HG02623 (cell line): ENCODE measurements at regions not wholly inside any gene's neighbourhood (a gene's known extent, or its start where the extent isn't known, plus 50 kb on each side); places are given as distances from the start of the nearest gene placed in this dataset.

ENCODE experiments used
- ATAC-seq: cut with Tn5 transposase; IDR thresholded peaks from one replicate; pipeline ENCODE4 v1.9.1; 2021; ENCODE audit warnings: moderate library complexity; ENCODE audit not compliant: unreplicated experiment

- ATAC-seq: no peak
Observed at GRCh38 chr2:217691516-217691915, 311.3 kb downstream of the TNS1 start.

GRCh38 chr2:217689053-217689452 is 313.7 kb downstream of the TNS1 start:
- no peak for ATAC-seq

GRCh38 chr2:217688494-217688893 is 314.3 kb downstream of the TNS1 start:
- ATAC-seq: no peak

GRCh38 chr2:217687771-217688170 is 315.0 kb downstream of the TNS1 start:
- ATAC-seq: no peak

GRCh38 chr2:217685255-217685605 is 317.6 kb downstream of the TNS1 start:
- ATAC-seq: no peak

GRCh38 chr2:217684431-217685254 is 318.2 kb downstream of the TNS1 start:
- no peak for ATAC-seq

- ATAC-seq: no peak
Observed at GRCh38 chr2:217683106-217683870, 319.5 kb downstream of the TNS1 start.

- no peak for ATAC-seq
Observed at GRCh38 chr2:217681791-217682190, 321.0 kb downstream of the TNS1 start.

GRCh38 chr2:217680381-217680780 is 322.4 kb downstream of the TNS1 start:
- no peak for ATAC-seq

- ATAC-seq: no peak
Observed at GRCh38 chr2:217673627-217674026, 329.2 kb downstream of the TNS1 start.

- ATAC-seq: no peak
Observed at GRCh38 chr2:217672472-217672871, 330.3 kb downstream of the TNS1 start.

GRCh38 chr2:217671871-217672270 is 330.9 kb downstream of the TNS1 start:
- ATAC-seq: no peak

GRCh38 chr2:217671075-217671474 is 331.7 kb downstream of the TNS1 start:
- no peak for ATAC-seq

- ATAC-seq: no peak
Observed at GRCh38 chr2:217669831-217670230, 333.0 kb downstream of the TNS1 start.

GRCh38 chr2:217667512-217667911 is 335.3 kb downstream of the TNS1 start:
- no peak for ATAC-seq

- ATAC-seq: no peak
Observed at GRCh38 chr2:217667035-217667434, 335.8 kb downstream of the TNS1 start.

- ATAC-seq: peak; percentile 48
Observed at GRCh38 chr2:217666338-217666737, 336.5 kb downstream of the TNS1 start.

GRCh38 chr2:217664761-217665160 is 338.0 kb downstream of the TNS1 start:
- ATAC-seq: no peak

- ATAC-seq: no peak
Observed at GRCh38 chr2:217662984-217663602, 339.7 kb downstream of the TNS1 start.

GRCh38 chr2:217661378-217661777 is 341.4 kb downstream of the TNS1 start:
- no peak for ATAC-seq

GRCh38 chr2:217660423-217660822 is 342.4 kb downstream of the TNS1 start:
- ATAC-seq: no peak

- ATAC-seq: no peak
Observed at GRCh38 chr2:217658806-217659205, 344.0 kb downstream of the TNS1 start.
